ENCODE measurements at regions not wholly inside any gene's neighbourhood (a gene's known extent, or its start where the extent isn't known, plus 50 kb on each side); places are given as distances from the start of the nearest gene placed in this dataset.

GRCh38 chr15:69737916-69738315 is 285.3 kb downstream of the RPLP1 start:
- no peaks in the 10 kb centered on the region for H3K27me3 ChIP-seq
- H3K4me3 ChIP-seq, result no peak overlapping the region
- intact Hi-C loops (cut with DNase I; ENCODE audit: low total_unique reads), result no loop called here
- TF ChIP-seq POLR2A (IDR thresholded peaks at IDR 0.05) (no peak), POLR2AphosphoS5 (IDR thresholded peaks at IDR 0.05) (no peak), CTCF (IDR thresholded peaks at IDR 0.05) (no peak)
- DNase-seq (ENCODE audit: low spot score in 2 of 2), result no peak
- no peaks in the 10 kb centered on the region for H3K4me1 ChIP-seq
- H3K27ac ChIP-seq, result no peak overlapping the region
- peaks cover 0 to 9% of the 10 kb centered on the region in 2 donors for H3K9me3 ChIP-seq
- H3K36me3 ChIP-seq, result no peaks in the 10 kb centered on the region

DNA sequence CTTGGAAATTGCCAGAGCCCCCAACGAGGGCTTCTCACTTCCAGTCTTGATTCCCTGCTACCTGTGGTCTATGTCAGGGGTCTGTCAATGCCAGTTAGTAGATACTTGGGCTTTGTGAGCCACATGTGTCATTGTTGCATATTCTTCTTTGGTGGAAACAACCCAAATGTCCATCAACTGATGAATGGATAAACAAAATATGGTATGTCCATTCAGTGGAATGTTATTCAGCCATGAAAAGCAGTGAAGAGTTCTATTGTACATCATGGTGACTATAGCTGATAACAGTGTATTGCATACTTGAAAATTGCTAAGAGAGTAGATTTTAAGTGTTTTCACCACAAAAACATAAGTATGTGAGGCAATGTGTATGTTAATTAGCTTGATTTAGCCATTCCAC is 288.1 kb downstream of the RPLP1 start:
- no peaks in the 10 kb centered on the region for H3K27me3 ChIP-seq
- TF ChIP-seq POLR2A (IDR thresholded peaks at IDR 0.05), result no peak
- TF ChIP-seq CTCF (IDR thresholded peaks at IDR 0.05), result no peak
- no peak for TF ChIP-seq POLR2AphosphoS5 (IDR thresholded peaks at IDR 0.05)
- no peak overlapping the region for H3K4me3 ChIP-seq
- peaks cover 0 to 9% of the 10 kb centered on the region in 2 donors for H3K9me3 ChIP-seq
- no peak for DNase-seq (ENCODE audit: low spot score in 2 of 2)
- H3K27ac ChIP-seq, result no peak overlapping the region
- intact Hi-C loops (cut with DNase I; ENCODE audit: low total_unique reads), result no loop called here
- H3K4me1 ChIP-seq, result no peaks in the 10 kb centered on the region
- no peaks in the 10 kb centered on the region for H3K36me3 ChIP-seq

DNA sequence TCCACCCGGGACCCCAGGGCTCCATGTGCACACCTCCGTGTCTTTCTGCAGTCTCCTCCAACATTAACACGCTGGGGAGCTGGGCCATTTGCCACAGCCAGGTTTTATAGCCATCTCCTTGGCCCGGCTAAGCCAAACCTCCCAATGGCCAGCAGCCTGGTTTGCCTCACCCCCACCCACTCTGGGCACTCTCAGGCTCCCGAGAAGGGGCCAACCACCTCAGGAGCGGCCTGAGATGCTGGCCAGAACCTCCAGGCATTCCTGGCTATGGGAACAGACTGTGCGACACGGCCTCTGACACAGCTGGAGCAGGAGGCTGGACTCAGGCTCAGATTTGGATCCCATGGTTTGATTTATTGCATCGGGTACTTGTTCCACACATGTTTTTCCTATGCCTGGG is 289.7 kb downstream of the RPLP1 start:
- Histone ChIP-seq H3K4me3 (no peak overlapping the region), H3K36me3 (no peaks in the 10 kb centered on the region), H3K9me3 (peaks cover 0 to 9% of the 10 kb centered on the region in 2 donors), H3K27ac (no peak overlapping the region), H3K27me3 (no peaks in the 10 kb centered on the region), H3K4me1 (no peaks in the 10 kb centered on the region)
- TF ChIP-seq POLR2AphosphoS5 (IDR thresholded peaks at IDR 0.05) (no peak), POLR2A (IDR thresholded peaks at IDR 0.05) (no peak), CTCF (IDR thresholded peaks at IDR 0.05) (no peak)
- intact Hi-C loops (cut with DNase I; ENCODE audit: low total_unique reads), result no loop called here
- no peak for DNase-seq (ENCODE audit: low spot score in 2 of 2)

DNA sequence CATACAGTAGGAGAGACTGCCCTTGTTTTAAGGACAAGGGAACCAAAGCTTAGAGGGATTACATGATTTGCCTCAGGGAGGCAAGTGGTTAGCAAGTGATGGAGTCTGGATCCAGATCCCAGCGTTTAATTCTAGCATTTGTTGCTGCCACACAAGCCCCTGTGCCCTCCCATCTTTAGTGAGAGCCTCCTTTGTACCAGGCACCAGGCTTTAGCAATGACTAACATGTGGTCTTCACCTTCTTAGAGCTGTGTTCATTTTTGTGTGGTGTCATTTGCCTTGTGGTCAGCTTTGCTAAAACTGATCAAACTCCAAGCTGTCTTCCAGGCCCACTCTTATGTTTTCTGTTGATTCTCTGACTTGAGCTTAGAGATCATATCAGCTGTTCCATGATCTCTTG is 290.5 kb downstream of the RPLP1 start:
- TF ChIP-seq POLR2A (IDR thresholded peaks at IDR 0.05) (no peak), CTCF (IDR thresholded peaks at IDR 0.05) (no peak), POLR2AphosphoS5 (IDR thresholded peaks at IDR 0.05) (no peak)
- intact Hi-C loops (cut with DNase I; ENCODE audit: low total_unique reads), result no loop called here
- H3K9me3 ChIP-seq, result peaks cover 0 to 9% of the 10 kb centered on the region in 2 donors
- no peak overlapping the region for H3K27ac ChIP-seq
- no peak for DNase-seq (ENCODE audit: low spot score in 2 of 2)
- no peaks in the 10 kb centered on the region for H3K4me1 ChIP-seq
- H3K36me3 ChIP-seq, result no peaks in the 10 kb centered on the region
- H3K27me3 ChIP-seq, result no peaks in the 10 kb centered on the region
- H3K4me3 ChIP-seq, result no peak overlapping the region

- Histone ChIP-seq H3K36me3 (no peaks in the 10 kb centered on the region), H3K4me1 (no peaks in the 10 kb centered on the region), H3K27me3 (no peaks in the 10 kb centered on the region), H3K4me3 (no peak overlapping the region), H3K9me3 (peaks cover 0 to 9% of the 10 kb centered on the region in 2 donors), H3K27ac (no peak overlapping the region)
- no peak for TF ChIP-seq POLR2A (IDR thresholded peaks at IDR 0.05)
- TF ChIP-seq CTCF (IDR thresholded peaks at IDR 0.05), result no peak
- TF ChIP-seq POLR2AphosphoS5 (IDR thresholded peaks at IDR 0.05), result no peak
- DNase-seq (ENCODE audit: low spot score in 2 of 2), result no peak
- intact Hi-C loops (cut with DNase I; ENCODE audit: low total_unique reads), result no loop called here
Observed at GRCh38 chr15:69744391-69745162, 292.0 kb downstream of the RPLP1 start.
